Loucy (cell line): ENCODE measurements at regions not wholly inside any gene's neighbourhood (a gene's known extent, or its start where the extent isn't known, plus 50 kb on each side); places are given as distances from the start of the nearest gene placed in this dataset.

ENCODE experiments used
- EZH2phosphoT487 ChIP-seq: fragments of 200-600 bp; IDR thresholded peaks from 2 replicates; pipeline ENCODE4 v1.6.1; 2018; ENCODE audit warnings: antibody characterized with exemption, mild to moderate bottlenecking, moderate library complexity, borderline replicate concordance
- TF ChIP-seq, protein P1 (sequence below): fragments of 200-600 bp; sonication (generic); conservative IDR thresholded peaks from 2 replicates; pipeline ENCODE4 v1.5.1; 2014; ENCODE audit warnings: mild to moderate bottlenecking, antibody characterized with exemption, low read length

DNA sequence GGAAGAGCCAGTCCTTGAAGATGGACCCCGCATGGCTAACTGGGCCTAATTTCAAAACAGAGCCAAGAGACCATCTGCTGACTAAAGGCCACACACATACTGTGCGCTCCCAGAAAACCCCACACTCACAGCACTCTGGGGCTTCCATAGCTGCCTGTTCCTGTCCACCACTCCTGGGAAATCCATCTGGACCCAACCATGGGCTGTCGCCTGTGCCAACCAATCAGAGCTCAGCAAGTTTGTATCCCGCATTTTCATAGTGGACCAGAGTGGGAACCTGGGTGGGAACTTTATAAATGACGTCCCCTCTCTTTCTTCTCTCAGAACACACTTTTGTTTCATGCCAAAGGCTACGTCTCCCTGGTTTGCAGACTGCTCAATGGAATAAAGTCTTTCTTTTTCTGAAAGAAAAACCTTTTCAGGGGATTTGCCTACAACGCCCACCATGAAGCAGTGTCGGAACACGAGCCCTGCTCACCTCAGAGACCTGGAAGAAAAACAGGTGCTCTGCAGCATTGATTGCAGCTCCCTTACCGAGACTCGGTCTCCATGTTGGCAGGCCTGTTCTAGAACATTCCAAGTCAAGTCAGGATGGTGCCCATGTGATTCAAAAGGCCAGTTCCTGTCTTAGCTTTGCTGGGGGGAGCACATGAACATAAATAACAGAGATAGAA, 137.2 kb upstream of the GPC1 start:
- TF ChIP-seq, protein P1, sequence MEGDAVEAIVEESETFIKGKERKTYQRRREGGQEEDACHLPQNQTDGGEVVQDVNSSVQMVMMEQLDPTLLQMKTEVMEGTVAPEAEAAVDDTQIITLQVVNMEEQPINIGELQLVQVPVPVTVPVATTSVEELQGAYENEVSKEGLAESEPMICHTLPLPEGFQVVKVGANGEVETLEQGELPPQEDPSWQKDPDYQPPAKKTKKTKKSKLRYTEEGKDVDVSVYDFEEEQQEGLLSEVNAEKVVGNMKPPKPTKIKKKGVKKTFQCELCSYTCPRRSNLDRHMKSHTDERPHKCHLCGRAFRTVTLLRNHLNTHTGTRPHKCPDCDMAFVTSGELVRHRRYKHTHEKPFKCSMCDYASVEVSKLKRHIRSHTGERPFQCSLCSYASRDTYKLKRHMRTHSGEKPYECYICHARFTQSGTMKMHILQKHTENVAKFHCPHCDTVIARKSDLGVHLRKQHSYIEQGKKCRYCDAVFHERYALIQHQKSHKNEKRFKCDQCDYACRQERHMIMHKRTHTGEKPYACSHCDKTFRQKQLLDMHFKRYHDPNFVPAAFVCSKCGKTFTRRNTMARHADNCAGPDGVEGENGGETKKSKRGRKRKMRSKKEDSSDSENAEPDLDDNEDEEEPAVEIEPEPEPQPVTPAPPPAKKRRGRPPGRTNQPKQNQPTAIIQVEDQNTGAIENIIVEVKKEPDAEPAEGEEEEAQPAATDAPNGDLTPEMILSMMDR, result no peak
- TF ChIP-seq EZH2phosphoT487, result no peak
